ENCODE measurements at regions not wholly inside any gene's neighbourhood (a gene's known extent, or its start where the extent isn't known, plus 50 kb on each side); places are given as distances from the start of the nearest gene placed in this dataset.

GRCh38 chr14:55754871-55755270, 174.9 kb downstream of the KTN1 start:
- TF ChIP-seq SNAI2 (CRISPR knock-in tag; IDR thresholded peaks at IDR 0.05) (no peak), ARNTL (CRISPR knock-in tag; IDR thresholded peaks at IDR 0.05; ENCODE audit: borderline replicate concordance, low read depth) (no peak), POU6F1 (CRISPR knock-in tag; IDR thresholded peaks at IDR 0.05; ENCODE audit: borderline replicate concordance, low read depth) (no peak), PATZ1 (CRISPR knock-in tag; IDR thresholded peaks at IDR 0.05; ENCODE audit: borderline replicate concordance) (no peak), ZNF70 (CRISPR knock-in tag; IDR thresholded peaks at IDR 0.05) (no peak)
- no peak for ATAC-seq

GRCh38 chr14:55756078-55756477, 176.1 kb downstream of the KTN1 start:
- no peak for ATAC-seq
- no peak for TF ChIP-seq PATZ1 (CRISPR knock-in tag; IDR thresholded peaks at IDR 0.05; ENCODE audit: borderline replicate concordance)
- no peak for TF ChIP-seq ISL1 (CRISPR knock-in tag; IDR thresholded peaks at IDR 0.05)
- no peak for TF ChIP-seq ZFP3 (CRISPR knock-in tag; IDR thresholded peaks at IDR 0.05)
- no peak for TF ChIP-seq TOX (CRISPR knock-in tag; IDR thresholded peaks at IDR 0.05; ENCODE audit: borderline replicate concordance)
- no peak for TF ChIP-seq ESRRG (CRISPR knock-in tag; IDR thresholded peaks at IDR 0.05)
- no peak for TF ChIP-seq ZFP30 (CRISPR knock-in tag; IDR thresholded peaks at IDR 0.05)

- no peak for ATAC-seq
- TF ChIP-seq CSDC2 (CRISPR knock-in tag; IDR thresholded peaks at IDR 0.05) = no peak
Measured at GRCh38 chr14:55756557-55756956, 176.6 kb downstream of the KTN1 start.

- no peak for ATAC-seq
- TF ChIP-seq CSDC2 (CRISPR knock-in tag; IDR thresholded peaks at IDR 0.05) = no peak
- TF ChIP-seq ZNF565 (CRISPR knock-in tag; conservative IDR thresholded peaks at IDR 0.05; ENCODE audit: low read depth) = no peak
- TF ChIP-seq CSRNP3 (CRISPR knock-in tag; IDR thresholded peaks at IDR 0.05) = no peak
- TF ChIP-seq ZNF8 (CRISPR knock-in tag; IDR thresholded peaks at IDR 0.05) = no peak
- no peak for TF ChIP-seq RARB (CRISPR knock-in tag; IDR thresholded peaks at IDR 0.05)
- no peak for TF ChIP-seq CREB5 (CRISPR knock-in tag; IDR thresholded peaks at IDR 0.05; ENCODE audit: low read depth)
- no peak for TF ChIP-seq TSHZ2 (CRISPR knock-in tag; IDR thresholded peaks at IDR 0.05)
- TF ChIP-seq GLIS3 (CRISPR knock-in tag; IDR thresholded peaks at IDR 0.05) = no peak
- TF ChIP-seq TOX (CRISPR knock-in tag; IDR thresholded peaks at IDR 0.05; ENCODE audit: borderline replicate concordance) = no peak
- no peak for TF ChIP-seq TCF4 (CRISPR knock-in tag; IDR thresholded peaks at IDR 0.05; ENCODE audit: borderline replicate concordance)
- TF ChIP-seq ISL1 (CRISPR knock-in tag; IDR thresholded peaks at IDR 0.05) = no peak
- TF ChIP-seq POU6F1 (CRISPR knock-in tag; IDR thresholded peaks at IDR 0.05; ENCODE audit: borderline replicate concordance, low read depth) = no peak
- no peak for TF ChIP-seq SNAI2 (CRISPR knock-in tag; IDR thresholded peaks at IDR 0.05)
Measured at GRCh38 chr14:55758796-55759195, 178.8 kb downstream of the KTN1 start.

All from SK-N-SH treated with all-trans-retinoic acid at 6 μM for 48 hours (cell line).